Breast epithelium (tissue), 4 donors: ENCODE measurements at regions not wholly inside any gene's neighbourhood (a gene's known extent, or its start where the extent isn't known, plus 50 kb on each side); places are given as distances from the start of the nearest gene placed in this dataset.

ENCODE experiments used
- DNase-seq, 2 donors: peaks; one replicate each; pipeline ENCODE4 v3.0.0-alpha.2; 2019; ENCODE audit warnings: low spot score in 2 of 2
- H3K27ac ChIP-seq, 2 donors: fragments of 200-600 bp; sonication (generic) in 1 of 2; one replicate each; pipeline ENCODE4 v1.5.1; 2016 to 2019; ENCODE audit warnings: mild to moderate bottlenecking in 1 of 2
- H3K27me3 ChIP-seq, 2 donors: fragments of 200-600 bp; sonication (generic) in 1 of 2; one replicate each; pipeline versions ENCODE4 v1.5.1 to v1.6.0; 2017 to 2019; ENCODE audit warnings: control low read depth in 1 of 2, mild to moderate bottlenecking in 1 of 2
- H3K36me3 ChIP-seq: fragments of 200-600 bp; one replicate; pipeline ENCODE4 v1.5.1; 2019
- H3K4me1 ChIP-seq, 2 donors: fragments of 200-600 bp; sonication (generic); one replicate each; pipeline ENCODE4 v1.5.1; 2016 to 2019; ENCODE audit warnings: control low read depth in 1 of 2
- H3K4me3 ChIP-seq, 3 donors: fragments of 200-600 bp; sonication (generic); 1 replicate in 2 of 3; 2 replicates in 1 of 3; pipeline ENCODE4 v1.5.1; 2016 to 2019; ENCODE audit warnings: mild to moderate bottlenecking in 3 of 3, moderate library complexity in 2 of 3
- H3K9me3 ChIP-seq, 2 donors: fragments of 200-600 bp; sonication (generic) in 1 of 2; one replicate each; pipeline ENCODE4 v1.5.1; 2016 to 2019; ENCODE audit warnings: control low read depth in 1 of 2
- CTCF ChIP-seq, 3 donors: fragments of 450-650 bp; IDR thresholded peaks; one replicate each; pipeline ENCODE4 v1.5.1; 2016 to 2017; ENCODE audit warnings: antibody characterized with exemption in 3 of 3, mild to moderate bottlenecking in 3 of 3, moderate library complexity in 3 of 3
- POLR2A ChIP-seq: fragments of 450-650 bp; IDR thresholded peaks from one replicate; pipeline ENCODE4 v1.6.1; 2016; ENCODE audit warnings: antibody characterized with exemption, mild to moderate bottlenecking, moderate library complexity
- POLR2AphosphoS5 ChIP-seq, 3 donors: sonication (generic); formaldehyde crosslinking; IDR thresholded peaks; one replicate each; pipeline ENCODE4 v1.6.1; 2017; ENCODE audit warnings: antibody characterized with exemption in 3 of 3
- intact Hi-C: fragments of 100-400 bp; cut with DNase I; formaldehyde crosslinking; loops from one replicate; pipeline ENCODE4 v1.15.1; 2023; ENCODE audit warnings: low total_unique reads

GRCh38 chr9:84511651-84512050, 157.9 kb upstream of the NTRK2 start:
- H3K27me3 ChIP-seq, result no peaks in the 10 kb centered on the region
- H3K27ac ChIP-seq, result no peak overlapping the region
- intact Hi-C loops, result no loop called here
- H3K36me3 ChIP-seq, result no peaks in the 10 kb centered on the region
- H3K4me1 ChIP-seq, result no peaks in the 10 kb centered on the region
- no peak for TF ChIP-seq CTCF (IDR thresholded peaks at IDR 0.05)
- no peak for DNase-seq
- peaks cover 0 to 18% of the 10 kb centered on the region in 2 donors for H3K9me3 ChIP-seq
- H3K4me3 ChIP-seq, result no peak overlapping the region

GRCh38 chr9:84512493-84512892, 157.0 kb upstream of the NTRK2 start:
- no peaks in the 10 kb centered on the region for H3K27me3 ChIP-seq
- no peak overlapping the region for H3K4me3 ChIP-seq
- DNase-seq, result no peak
- H3K27ac ChIP-seq, result no peak overlapping the region
- no peak for TF ChIP-seq CTCF (IDR thresholded peaks at IDR 0.05)
- TF ChIP-seq POLR2A, result no peak
- no peak for TF ChIP-seq POLR2AphosphoS5 (IDR thresholded peaks at IDR 0.05)
- peaks cover 0 to 10% of the 10 kb centered on the region in 2 donors for H3K9me3 ChIP-seq
- H3K4me1 ChIP-seq, result no peaks in the 10 kb centered on the region
- intact Hi-C loops, result no loop called here
- H3K36me3 ChIP-seq, result no peaks in the 10 kb centered on the region

GRCh38 chr9:84513473-84513872, 156.1 kb upstream of the NTRK2 start:
- no peaks in the 10 kb centered on the region for H3K36me3 ChIP-seq
- no peak overlapping the region for H3K27ac ChIP-seq
- DNase-seq, result no peak
- H3K9me3 ChIP-seq, result peaks cover under 1 to 3% of the 10 kb centered on the region in 2 donors
- H3K4me3 ChIP-seq, result no peak overlapping the region
- H3K4me1 ChIP-seq, result no peaks in the 10 kb centered on the region
- intact Hi-C loops, result no loop called here
- H3K27me3 ChIP-seq, result no peaks in the 10 kb centered on the region
- TF ChIP-seq POLR2A (no peak), POLR2AphosphoS5 (IDR thresholded peaks at IDR 0.05) (no peak), CTCF (IDR thresholded peaks at IDR 0.05) (no peak)

GRCh38 chr9:84513979-84514378, 155.6 kb upstream of the NTRK2 start:
- H3K4me1 ChIP-seq, result no peaks in the 10 kb centered on the region
- intact Hi-C loops, result no loop called here
- TF ChIP-seq POLR2AphosphoS5 (IDR thresholded peaks at IDR 0.05) (no peak), POLR2A (no peak), CTCF (IDR thresholded peaks at IDR 0.05) (no peak)
- no peak for DNase-seq
- H3K27me3 ChIP-seq, result no peaks in the 10 kb centered on the region
- no peak overlapping the region for H3K4me3 ChIP-seq
- no peak overlapping the region for H3K27ac ChIP-seq
- no peaks in the 10 kb centered on the region for H3K36me3 ChIP-seq
- peaks cover 0 to 7% of the 10 kb centered on the region in 2 donors for H3K9me3 ChIP-seq

GRCh38 chr9:84514421-84514820, 155.1 kb upstream of the NTRK2 start:
- DNase-seq, result no peak
- Histone ChIP-seq H3K9me3 (peaks cover 0 to 7% of the 10 kb centered on the region in 2 donors), H3K36me3 (no peaks in the 10 kb centered on the region), H3K4me1 (no peaks in the 10 kb centered on the region), H3K4me3 (no peak overlapping the region), H3K27me3 (no peaks in the 10 kb centered on the region), H3K27ac (no peak overlapping the region)
- no peak for TF ChIP-seq CTCF (IDR thresholded peaks at IDR 0.05)
- TF ChIP-seq POLR2AphosphoS5 (IDR thresholded peaks at IDR 0.05), result no peak
- TF ChIP-seq POLR2A, result no peak
- intact Hi-C loops, result no loop called here
